ENCODE measurements at regions not wholly inside any gene's neighbourhood (a gene's known extent, or its start where the extent isn't known, plus 50 kb on each side); places are given as distances from the start of the nearest gene placed in this dataset.

GRCh38 chr10:9004736-9005135 lies 950.2 kb downstream of the GATA3 start:
- H3K4me3 Mint-ChIP-seq (ENCODE audit: unreplicated experiment): no peak overlapping the region
- H3K36me3 Mint-ChIP-seq (ENCODE audit: insufficient read depth, unreplicated experiment): no peaks in the 10 kb centered on the region
- TF ChIP-seq CTCF (IDR thresholded peaks at IDR 0.05; ENCODE audit: insufficient read depth in 1 of 2, low read depth in 1 of 2, low read length in 1 of 2, severe bottlenecking in 1 of 2, unreplicated experiment in 1 of 2): no peak
- H3K4me3 ChIP-seq (ENCODE audit: low read depth, low read length): no peak overlapping the region
- ChIA-PET CTCF (no interaction called here), POLR2A (no interaction called here)
- DNase-seq: no peak
- BruUV-seq (replicated peaks): no TSS peak
- intact Hi-C loops (cut with micrococcal nuclease; ENCODE audit: unreplicated experiment): no loop called here
- H3K36me3 ChIP-seq (ENCODE audit: control insufficient read depth, insufficient read depth, low read length): no peaks in the 10 kb centered on the region
- no peaks in the 10 kb centered on the region for H3K4me1 ChIP-seq
- no peaks in the 10 kb centered on the region for H3K9me3 ChIP-seq
- H3K27ac Mint-ChIP-seq (ENCODE audit: unreplicated experiment): no peak overlapping the region
- H3K27me3 ChIP-seq (replicated peaks; ENCODE audit: control insufficient read depth, insufficient read depth, low read length): no peaks in the 10 kb centered on the region
- no peaks in the 10 kb centered on the region for H3K27me3 Mint-ChIP-seq (ENCODE audit: insufficient read depth, unreplicated experiment)
- no peaks in the 10 kb centered on the region for H3K4me1 Mint-ChIP-seq (ENCODE audit: low read depth, unreplicated experiment)
- no peaks in the 10 kb centered on the region for H3K9me3 Mint-ChIP-seq (ENCODE audit: unreplicated experiment)

- intact Hi-C loops (cut with micrococcal nuclease; ENCODE audit: unreplicated experiment): no loop called here
- CTCF ChIA-PET: interaction anchor here (0.6 kb wide), 1 partner anchor 9 kb away, joined by 4 read pairs; no protein-coding TSS in a partner anchor
- no peaks in the 10 kb centered on the region for H3K4me1 ChIP-seq
- no peaks in the 10 kb centered on the region for H3K9me3 Mint-ChIP-seq (ENCODE audit: unreplicated experiment)
- no peak for DNase-seq
- no peaks in the 10 kb centered on the region for H3K9me3 ChIP-seq
- H3K27ac Mint-ChIP-seq (ENCODE audit: unreplicated experiment): no peak overlapping the region
- no peaks in the 10 kb centered on the region for H3K36me3 Mint-ChIP-seq (ENCODE audit: insufficient read depth, unreplicated experiment)
- H3K36me3 ChIP-seq (ENCODE audit: control insufficient read depth, insufficient read depth, low read length): no peaks in the 10 kb centered on the region
- TF ChIP-seq CTCF (IDR thresholded peaks at IDR 0.05; ENCODE audit: insufficient read depth in 1 of 2, low read depth in 1 of 2, low read length in 1 of 2, severe bottlenecking in 1 of 2, unreplicated experiment in 1 of 2): no peak
- no peak overlapping the region for H3K4me3 ChIP-seq (ENCODE audit: low read depth, low read length)
- H3K27me3 ChIP-seq (replicated peaks; ENCODE audit: control insufficient read depth, insufficient read depth, low read length): no peaks in the 10 kb centered on the region
- H3K4me3 Mint-ChIP-seq (ENCODE audit: unreplicated experiment): no peak overlapping the region
- POLR2A ChIA-PET: no interaction called here
- H3K4me1 Mint-ChIP-seq (ENCODE audit: low read depth, unreplicated experiment): no peaks in the 10 kb centered on the region
- BruUV-seq (replicated peaks): no TSS peak
- no peaks in the 10 kb centered on the region for H3K27me3 Mint-ChIP-seq (ENCODE audit: insufficient read depth, unreplicated experiment)
These were observed 955.0 kb downstream of the GATA3 start for GRCh38 chr10:9009505-9009904.

- DNase-seq: no peak
- H3K27me3 ChIP-seq (replicated peaks; ENCODE audit: control insufficient read depth, insufficient read depth, low read length): no peaks in the 10 kb centered on the region
- POLR2A ChIA-PET: no interaction called here
These were observed 955.6 kb downstream of the GATA3 start for GRCh38 chr10:9010093-9010492.

More at GRCh38 chr10:9010093-9010492, 955.6 kb downstream of the GATA3 start:
- intact Hi-C loops (cut with micrococcal nuclease; ENCODE audit: unreplicated experiment): no loop called here
- no peak for TF ChIP-seq CTCF (IDR thresholded peaks at IDR 0.05; ENCODE audit: insufficient read depth in 1 of 2, low read depth in 1 of 2, low read length in 1 of 2, severe bottlenecking in 1 of 2, unreplicated experiment in 1 of 2)
- H3K27ac Mint-ChIP-seq (ENCODE audit: unreplicated experiment): no peak overlapping the region
- H3K4me1 ChIP-seq: no peaks in the 10 kb centered on the region
- H3K4me3 Mint-ChIP-seq (ENCODE audit: unreplicated experiment): no peak overlapping the region
- no peaks in the 10 kb centered on the region for H3K9me3 ChIP-seq
- H3K4me1 Mint-ChIP-seq (ENCODE audit: low read depth, unreplicated experiment): no peaks in the 10 kb centered on the region
- no peaks in the 10 kb centered on the region for H3K27me3 Mint-ChIP-seq (ENCODE audit: insufficient read depth, unreplicated experiment)
- no peak overlapping the region for H3K4me3 ChIP-seq (ENCODE audit: low read depth, low read length)
- H3K36me3 Mint-ChIP-seq (ENCODE audit: insufficient read depth, unreplicated experiment): no peaks in the 10 kb centered on the region
- no TSS peak for BruUV-seq (replicated peaks)
- CTCF ChIA-PET: no interaction called here
- no peaks in the 10 kb centered on the region for H3K36me3 ChIP-seq (ENCODE audit: control insufficient read depth, insufficient read depth, low read length)
- H3K9me3 Mint-ChIP-seq (ENCODE audit: unreplicated experiment): no peaks in the 10 kb centered on the region
